ENCODE measurements at regions not wholly inside any gene's neighbourhood (a gene's known extent, or its start where the extent isn't known, plus 50 kb on each side); places are given as distances from the start of the nearest gene placed in this dataset.
"Not testable (repeated sequence)": the region's sequence is repeated elsewhere in the genome, so short reads cannot be mapped to it uniquely, and the experiment has no call there.

DNA sequence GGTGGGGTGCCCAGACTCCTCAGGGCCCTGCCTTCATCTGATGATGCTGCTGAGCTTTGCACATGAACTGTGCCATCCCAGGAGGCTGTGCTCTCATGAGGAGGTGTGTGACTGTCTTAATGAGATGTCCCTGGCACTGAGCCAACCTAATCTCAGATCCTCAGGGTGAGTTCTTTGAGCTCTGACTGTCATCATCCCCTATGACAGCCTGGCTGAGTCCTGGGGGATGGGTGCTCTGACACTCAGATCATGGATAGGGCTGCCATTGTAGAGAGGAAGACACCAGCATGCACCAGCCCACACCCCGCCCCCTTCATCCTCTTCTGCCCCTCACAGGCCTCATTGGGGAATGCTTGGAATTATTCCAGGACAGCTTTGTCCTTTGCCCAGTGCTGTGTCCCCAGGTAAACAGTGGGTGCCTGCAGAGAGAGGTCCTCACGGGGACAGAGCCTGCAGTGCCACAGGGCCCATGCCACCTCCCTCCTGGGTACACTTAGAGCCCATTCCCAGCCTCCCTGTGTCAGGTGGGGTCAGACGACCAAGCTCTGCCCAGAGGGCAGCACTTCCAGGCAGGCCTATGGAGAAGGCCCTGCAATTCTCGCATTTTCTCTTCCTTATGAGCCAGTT, 310.1 kb upstream of the SFSWAP start:
- DNase-seq, result not testable (repeated sequence)

DNA sequence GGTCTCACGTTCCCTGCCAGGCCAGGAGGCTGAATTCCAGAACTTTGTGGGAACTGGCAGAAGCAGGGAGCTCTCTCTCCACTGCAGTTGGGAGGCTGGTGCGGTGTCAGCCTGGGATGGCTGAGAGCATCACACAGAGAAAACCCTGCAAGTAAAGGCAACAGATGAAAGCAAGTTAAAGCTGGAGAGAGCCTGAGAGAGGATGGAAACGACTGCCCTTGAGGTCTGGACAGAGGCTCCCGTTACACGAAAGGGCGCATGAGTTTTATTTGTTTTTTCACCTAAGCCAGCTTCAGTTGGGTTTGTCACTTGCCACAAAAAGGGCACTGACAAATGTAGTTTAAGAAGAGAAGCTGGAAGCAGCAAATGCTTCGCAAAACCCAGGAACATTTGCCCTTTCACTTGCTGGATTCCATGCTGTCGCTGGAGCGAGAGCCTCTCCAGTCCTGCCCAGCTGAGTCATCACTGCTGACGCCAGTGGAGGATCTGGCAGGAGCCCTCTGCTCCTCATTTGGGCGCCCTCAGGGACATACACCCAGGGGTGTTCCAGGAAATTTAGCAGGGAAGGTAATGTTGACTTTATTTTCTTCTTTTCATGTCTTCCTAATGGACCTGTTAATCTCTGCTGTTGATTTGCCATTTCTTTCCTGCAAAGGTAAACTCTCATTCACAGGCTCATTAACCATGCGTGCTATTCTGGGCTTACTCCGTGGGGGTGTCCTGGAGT, 308.8 kb upstream of the SFSWAP start:
- DNase-seq, result not testable (repeated sequence)

DNA sequence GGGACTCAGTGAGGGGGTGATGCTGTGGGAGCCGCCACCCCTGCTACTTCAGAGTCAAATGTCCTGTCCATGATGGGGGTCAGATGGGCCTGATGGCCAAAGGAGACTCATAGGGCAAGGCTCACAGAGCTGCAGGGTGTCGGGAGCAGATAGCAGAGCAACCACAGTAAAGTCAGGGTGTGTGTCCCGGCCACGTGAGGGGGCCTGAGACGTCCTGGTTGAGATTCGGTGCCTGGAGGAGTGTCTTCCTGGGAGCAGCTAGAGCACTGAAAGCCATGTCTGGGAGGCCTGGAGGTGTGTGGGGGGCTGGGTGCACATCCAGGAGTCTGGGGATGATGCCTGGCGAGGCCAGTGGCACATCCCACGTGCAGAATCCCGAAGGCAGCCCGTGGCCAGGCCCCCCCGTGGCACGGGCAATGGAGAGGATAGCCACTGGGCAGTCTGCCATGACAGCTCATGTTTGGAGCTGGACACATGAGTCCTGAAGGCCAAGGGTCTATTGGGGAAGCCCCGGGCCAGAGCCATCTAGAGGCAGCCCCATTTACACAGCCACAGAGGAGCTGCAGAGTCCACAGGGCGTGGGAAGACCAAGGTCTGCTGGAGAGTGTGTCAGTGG, 308.0 kb upstream of the SFSWAP start:
- DNase-seq, result no peak

DNA sequence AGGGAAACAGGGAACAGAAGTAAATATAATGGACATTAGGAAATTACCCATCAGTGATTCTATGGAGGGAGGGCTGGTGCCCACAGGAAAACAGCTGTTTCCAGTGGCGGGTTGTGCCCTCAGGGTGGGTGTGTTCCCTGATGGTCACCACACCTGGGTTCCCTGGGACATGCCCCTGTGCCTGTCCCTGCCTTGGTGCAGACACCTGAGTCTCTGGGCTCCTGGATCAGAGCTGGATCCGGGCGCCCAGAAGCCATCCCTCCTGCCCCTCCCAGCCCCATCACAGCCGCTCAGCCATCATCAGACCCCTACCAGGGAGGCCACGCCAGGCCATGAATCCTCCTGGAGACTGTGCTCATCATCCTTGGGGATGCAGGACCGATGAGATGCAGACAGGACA, 307.2 kb upstream of the SFSWAP start:
- DNase-seq, result no peak

DNA sequence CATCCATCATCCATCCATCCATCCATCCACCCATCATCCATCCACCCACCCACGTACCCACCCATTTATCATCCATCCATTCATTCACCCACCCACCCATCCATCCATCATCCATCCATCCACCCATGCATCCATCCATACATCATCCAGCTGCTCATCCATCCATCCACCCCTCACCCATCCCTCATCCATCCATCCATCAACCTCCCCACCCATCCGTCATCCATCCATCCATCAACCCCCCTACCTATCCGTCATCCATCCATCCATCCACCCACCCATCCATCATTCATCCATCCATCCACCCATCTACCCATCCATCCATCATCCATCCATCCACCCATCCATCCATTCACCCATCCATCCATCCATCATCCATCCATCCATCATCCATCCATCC, 306.2 kb upstream of the SFSWAP start:
- no peak for DNase-seq

DNA sequence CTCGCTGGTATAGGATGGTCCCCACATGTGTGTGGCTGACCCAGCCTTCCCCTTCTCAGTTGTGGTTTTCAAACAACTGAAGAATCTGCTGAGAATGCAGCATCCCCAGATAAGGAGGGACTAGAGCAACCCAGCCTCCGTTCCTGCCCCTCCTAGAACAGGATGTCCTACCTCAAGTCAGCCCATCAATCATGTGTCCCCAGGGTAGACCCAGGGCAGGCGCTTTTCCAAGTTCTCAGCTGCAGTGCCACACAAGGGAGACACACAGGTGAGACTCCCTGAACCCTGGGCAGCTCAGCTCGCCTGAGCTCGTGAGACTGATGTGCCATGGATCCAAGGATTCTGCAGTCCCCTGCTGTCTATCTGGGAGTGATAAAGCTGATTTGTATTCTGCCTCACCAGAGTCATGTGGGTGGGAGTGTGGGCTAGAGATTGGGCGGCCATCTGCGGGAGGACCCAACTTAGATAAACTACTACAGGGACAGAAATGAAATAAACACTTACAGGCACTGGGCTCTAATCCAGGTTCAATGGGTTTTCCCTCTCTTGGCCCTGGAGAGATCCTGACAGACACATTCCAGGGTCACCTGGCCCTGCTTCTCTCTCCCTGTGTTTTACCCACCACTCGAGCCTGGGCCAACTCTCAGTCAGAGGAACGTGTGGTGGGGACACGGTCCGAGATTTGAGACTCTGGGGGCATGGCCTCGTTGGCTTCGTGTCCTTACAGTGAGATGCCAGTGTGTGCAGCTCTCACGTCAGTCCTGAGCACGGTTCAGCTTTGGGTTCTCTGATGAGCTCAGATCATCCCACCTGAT, 303.5 kb upstream of the SFSWAP start:
- no peak for DNase-seq

DNA sequence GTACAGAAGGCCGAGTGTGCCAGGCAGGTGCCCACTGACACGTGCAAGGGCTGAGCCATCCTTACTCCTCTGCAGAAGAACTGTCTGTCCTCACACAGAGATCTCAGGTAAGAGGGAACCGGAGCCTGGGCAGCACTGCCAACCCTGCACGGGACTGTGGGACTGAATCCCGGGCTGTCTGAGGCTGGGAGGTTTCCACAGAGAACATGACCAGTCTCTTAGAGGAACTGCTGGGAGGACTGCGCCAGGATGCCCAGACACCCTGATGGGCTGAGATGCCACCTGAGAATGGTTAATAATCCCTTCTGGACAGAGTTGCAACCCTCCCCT, 302.9 kb upstream of the SFSWAP start:
- no peak for DNase-seq

DNA sequence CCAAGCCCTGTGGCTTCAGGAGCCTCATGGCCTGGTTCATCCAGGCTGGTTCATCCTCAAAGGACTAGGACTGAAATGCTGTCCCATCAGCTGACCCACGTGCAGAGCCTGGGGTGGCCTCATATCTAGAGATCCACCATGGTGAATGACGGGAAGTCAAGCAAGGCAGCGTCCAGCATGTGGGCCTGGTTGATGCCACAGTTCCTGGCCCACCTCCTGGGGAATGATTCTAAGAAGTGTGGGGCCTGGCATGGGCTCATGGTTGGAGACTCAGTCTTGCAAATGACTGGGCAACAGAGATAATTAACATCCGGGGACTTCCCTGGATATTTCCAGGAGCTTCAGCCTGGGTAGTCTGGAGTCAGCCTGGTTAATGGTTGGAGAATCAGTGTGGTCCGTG, 302.4 kb upstream of the SFSWAP start:
- DNase-seq, result no peak

DNA sequence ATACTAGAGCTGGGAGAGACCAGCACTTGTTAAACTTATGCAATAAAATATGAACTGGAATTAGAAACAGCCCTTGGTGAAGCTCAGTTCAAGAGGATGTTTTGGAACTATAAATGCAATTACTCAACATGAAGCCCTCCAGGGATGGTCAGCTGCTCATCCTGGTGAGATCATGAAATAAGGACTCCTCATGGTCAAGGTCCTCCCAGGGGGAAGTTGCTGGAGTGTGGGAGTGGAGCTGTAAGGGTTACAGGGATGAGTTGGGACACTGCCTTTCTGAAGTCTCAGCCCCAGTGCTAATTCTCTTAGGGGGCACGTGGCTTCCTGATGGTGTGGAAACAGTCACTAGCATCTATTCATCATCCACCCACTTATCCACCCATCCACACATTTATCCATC, 301.7 kb upstream of the SFSWAP start:
- no peak for DNase-seq

DNA sequence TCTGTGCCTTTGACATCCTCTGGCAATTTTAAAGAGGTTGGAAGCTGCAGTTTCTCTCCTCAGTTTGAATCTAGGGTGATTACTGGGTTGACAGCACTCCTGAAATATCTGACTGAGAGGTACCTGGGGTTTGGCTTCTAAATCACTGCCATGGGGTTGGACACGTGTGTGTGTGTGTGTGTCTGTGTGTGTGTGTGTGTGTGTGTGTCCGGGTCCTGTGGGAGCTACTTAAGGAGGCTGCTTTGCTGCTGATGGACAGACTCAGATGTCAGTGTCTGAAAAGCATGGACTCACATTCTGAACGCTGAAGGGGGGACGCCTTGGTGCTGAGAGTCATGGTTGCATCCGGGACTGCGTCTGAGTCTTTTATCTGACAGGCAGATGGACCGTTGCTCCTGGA, 299.1 kb upstream of the SFSWAP start:
- not testable (repeated sequence) for DNase-seq

DNA sequence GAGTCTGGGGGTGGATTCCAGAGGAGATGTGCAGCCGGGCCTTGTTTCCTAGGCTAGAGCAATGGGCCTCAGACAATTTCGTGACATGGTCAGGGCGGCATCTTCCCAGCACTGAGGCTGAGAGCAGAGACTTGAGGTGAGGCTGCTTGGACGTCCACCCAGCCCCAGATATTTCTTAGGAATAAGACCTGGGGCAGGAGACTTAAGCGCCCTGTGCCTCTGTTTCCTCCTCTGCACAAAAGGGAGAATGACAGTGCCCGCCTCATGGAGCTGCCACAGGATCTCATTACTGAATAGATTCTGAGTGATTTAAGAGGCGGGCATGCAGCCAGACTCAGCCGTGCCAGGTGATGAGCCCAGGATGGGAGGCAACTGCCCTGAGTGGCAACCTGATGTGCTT, 297.9 kb upstream of the SFSWAP start:
- no peak for DNase-seq

DNA sequence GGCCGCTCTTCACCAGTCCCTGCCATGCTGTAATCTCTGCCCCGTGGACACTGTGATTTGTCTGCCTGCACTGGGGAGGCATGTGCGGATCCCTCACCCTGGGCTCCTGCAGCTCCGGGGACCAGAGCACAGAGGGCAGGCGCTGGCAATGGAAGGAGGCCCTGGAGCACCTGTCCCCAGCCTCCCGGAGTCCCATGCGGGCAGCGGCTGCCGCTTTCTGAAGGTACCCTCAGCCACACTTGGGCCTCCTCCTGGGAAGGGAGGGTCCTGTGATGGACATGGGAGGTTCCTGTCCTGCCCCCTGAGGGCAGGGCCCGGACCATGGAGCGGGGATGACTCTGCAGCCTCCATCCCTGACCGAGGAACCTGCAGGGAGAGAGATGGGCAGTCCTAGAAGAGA, 297.4 kb upstream of the SFSWAP start:
- no peak for DNase-seq

DNA sequence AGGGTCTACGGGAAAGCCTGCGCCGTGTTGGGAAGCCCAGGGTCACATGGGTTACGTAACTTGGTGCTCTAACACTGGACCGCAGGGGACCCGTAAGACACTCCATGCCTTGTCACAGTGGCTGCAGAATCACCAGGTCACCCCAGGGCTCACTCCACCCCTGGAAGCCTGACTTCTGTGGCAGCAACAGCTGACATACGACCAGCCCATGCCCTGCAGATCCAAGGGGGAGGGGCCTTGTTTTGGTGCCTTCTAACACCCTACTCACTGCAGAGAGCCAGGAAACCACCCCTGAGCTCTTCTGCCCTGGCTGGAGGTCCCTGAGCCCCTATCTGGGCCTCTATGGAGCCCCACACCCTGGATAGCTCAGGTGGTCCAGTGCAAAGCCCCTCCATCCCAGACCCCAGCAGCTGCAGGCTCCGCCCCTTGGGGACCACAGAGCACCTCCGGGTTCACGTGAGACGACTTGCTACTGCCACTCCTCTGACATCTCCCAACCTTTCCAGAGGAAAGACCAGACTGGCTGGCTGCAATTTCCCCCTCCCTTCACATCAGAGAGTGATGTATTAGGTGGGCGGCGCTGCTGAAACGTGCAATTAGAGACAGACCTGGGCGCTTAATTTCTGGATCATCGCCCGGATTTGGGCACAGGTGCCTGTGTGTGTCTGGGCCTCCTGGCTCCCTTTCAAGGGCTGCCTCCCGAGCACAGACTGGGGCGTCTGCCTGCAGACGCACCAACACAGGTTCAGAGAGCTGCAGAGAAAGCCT, 296.6 kb upstream of the SFSWAP start:
- DNase-seq, result not testable (repeated sequence)

DNA sequence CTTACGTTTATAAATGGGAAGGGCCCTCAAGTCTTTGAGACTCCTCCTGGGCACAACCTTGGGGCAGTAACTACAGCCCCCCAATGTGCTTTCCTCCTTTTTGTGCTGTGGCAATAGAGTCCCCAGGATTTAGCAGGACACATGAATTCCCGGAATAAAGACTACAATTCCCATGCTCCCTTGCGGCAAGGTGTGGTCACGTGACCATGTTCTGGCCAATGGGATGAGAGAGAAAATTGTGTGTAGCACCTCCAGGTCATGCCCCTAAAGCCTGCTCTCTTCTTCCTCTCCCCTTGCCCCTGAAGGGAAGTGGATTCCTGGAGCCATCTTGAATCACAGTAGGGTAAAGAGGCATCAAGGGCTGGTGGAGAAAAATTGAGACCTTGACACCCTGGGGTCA, 295.1 kb upstream of the SFSWAP start:
- DNase-seq, result no peak

DNA sequence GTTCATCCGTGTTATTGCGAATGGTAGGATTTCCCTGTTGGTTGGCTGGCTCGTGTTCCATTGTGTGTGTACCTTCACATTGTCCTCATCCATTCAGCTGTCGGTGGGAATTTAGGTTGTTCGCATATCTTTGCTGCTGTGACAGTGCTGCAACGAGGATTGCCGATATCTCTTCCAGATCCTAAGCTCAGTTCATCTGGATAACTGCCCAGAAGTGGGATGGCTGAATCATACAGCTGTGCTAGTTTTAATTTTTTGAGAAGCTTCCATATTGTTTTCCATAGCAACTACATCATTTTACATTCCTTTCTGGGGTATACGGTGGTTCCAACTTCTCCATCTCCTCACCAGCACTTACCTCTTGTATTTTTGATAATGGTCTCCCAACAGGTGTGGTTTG, 292.8 kb upstream of the SFSWAP start:
- no peak for DNase-seq

DNA sequence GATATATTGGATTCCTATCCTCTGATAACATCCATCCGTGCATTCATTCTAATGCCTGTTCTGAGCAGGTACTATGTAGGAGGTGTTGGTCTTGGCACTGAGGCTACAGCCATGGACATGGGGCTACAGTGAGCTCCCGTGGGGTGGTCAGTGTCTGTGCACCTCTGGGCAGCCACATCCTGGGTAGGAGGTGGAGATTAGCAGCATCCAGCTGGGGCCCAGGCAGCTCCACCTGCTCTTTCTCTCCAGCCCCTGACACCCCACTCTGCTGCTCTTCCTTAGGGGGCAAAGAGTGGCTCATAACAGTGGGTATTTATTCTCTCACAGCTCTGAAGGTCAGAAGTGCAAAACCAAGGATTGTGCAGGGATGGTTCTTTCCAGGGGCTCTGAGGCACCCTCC, 292.0 kb upstream of the SFSWAP start:
- DNase-seq, result no peak

DNA sequence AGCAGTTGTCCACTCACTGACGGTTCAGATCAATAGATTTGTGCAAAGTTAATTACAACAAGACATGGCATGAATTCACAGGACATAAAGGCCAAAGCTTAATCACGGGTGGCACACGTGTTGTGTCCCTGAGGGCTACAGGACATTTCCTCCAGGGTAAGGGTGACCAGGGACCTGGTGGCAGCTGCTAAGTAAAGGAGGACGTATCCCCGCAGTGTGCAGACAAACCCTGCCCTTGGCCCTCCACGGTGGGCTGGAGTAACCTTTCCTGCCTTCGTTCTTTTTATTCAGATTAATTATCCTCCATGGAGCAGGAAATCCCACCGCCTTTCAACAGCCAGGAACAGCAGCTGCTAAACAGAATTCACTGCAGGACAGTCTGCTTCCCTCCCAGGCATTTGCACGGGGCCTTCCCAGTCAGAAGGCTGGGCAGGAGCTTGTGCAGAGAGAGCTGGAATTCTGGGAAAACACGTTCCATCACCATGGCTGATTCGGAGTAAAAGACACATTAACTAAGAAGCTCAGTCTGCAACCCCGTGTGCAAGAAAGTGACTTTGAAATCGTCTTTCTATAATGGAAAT, 289.9 kb upstream of the SFSWAP start:
- no peak for DNase-seq

DNA sequence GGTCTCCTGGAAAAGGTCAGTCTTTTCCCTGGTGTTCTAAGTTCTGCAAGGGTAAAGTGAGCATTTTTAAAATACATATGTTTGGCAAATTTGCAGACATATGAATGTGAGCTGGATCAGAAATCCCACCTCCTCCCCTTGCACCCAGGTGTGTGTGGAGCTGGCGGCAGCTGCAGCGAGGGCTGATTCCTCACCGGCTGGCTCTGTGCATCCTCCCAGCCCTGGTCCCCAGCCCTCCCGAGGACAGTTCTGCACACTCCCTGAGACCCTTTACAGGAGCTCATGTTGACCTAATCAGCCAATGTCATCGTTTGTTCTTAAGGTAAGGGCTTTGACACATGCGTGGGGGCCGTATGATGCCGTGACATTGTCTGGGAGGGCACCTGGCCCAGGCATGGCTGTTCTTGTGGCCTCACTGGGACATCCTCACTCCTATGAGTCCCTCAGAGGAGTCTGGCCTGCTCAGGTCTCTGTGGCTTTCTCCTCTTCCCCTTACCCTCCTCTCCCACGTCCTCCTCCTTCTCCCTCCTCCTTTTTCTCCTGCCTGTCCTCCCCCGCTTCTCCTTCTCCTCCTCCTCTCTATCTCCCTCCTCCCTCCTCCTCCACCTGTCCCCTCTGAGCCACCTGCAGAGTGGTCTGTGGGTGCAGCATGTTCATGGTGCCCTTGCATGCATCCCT, 289.2 kb upstream of the SFSWAP start:
- DNase-seq, result no peak

DNA sequence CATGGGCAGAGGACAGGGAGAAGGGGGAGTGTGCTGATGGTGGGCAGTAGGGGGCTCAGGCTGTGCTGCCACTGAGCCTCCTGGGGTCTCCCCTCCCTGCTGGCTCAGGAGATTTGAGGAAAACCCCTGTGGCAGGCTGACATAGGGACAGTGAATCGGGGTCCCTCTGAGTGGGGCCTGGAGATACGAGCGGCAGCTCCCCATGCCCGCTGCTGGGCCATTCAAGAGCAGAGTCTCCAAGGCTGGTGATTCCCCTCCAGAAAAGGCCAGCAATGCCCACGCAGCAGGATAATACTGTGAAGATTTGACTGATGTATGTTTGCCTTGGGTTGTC, 288.7 kb upstream of the SFSWAP start:
- DNase-seq, result no peak

DNA sequence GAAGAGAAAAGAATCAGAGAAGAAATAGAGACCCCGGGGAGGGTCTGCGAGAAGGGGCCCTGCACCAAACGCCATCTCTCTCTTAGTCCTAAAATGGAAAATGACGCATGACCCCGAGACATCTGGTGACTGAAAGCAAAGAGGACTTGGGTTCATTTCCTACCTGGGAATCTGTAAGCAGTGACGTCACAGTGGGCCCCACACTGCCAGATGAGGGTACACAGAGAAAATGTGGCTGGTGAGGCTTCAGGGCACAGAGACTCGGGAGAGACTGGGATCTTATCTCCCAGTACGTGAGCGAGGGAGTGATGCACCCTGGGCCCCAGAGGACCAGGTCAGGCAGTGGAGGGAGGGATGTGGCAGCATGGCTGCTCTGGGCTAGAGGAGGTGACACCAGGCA, 288.1 kb upstream of the SFSWAP start:
- DNase-seq, result no peak

DNA sequence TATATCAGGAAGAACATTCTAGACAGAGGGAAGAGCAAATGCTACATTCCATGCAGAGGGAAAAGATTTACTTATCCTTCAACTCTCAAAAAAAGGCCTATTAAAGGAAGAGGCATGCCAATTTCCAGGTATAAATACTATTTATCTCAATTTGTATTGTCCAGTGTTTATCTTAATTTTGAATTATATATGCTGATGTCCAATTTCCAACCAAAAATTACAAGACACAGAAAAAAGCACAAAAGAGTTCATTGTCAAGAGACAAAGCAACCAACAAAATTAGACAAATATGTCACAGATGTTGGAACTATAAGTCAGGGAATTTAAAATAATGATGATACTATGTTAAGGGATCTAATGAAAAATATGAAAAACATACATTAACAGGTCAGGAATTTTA, 286.6 kb upstream of the SFSWAP start:
- no peak for DNase-seq
